Caco-2 (cell line): ENCODE measurements at regions not wholly inside any gene's neighbourhood (a gene's known extent, or its start where the extent isn't known, plus 50 kb on each side); places are given as distances from the start of the nearest gene placed in this dataset.
A peak's percentile ranks its signal among the peaks of the same experiment; 100 is the strongest.

Experiments used
- BruUV-seq: library from RNA; stranded (reverse); fragments of 400-500 nt; replicated peaks from 2 replicates; lab custom pipeline; 2021; lab: Mats Ljungman, UMichigan
- CTCF ChIA-PET: fragments of 300-600 bp; sonication (Branson Sonifier 250); formaldehyde crosslinking; loops from one replicate; lab custom pipeline; 2022; ENCODE audit warnings: antibody characterized with exemption; lab: Charles Lee
- POLR2A ChIA-PET: fragments of 300-600 bp; sonication (Branson Sonifier 250); formaldehyde crosslinking; loops from one replicate; lab custom pipeline; 2022; ENCODE audit warnings: antibody characterized with exemption; lab: Charles Lee
- DNase-seq, 2 experiments: peaks; one replicate each; pipeline versions ENCODE4 v3.0.0 to v3.0.0-alpha.2; 2020 to 2022
- H3K27me3 ChIP-seq: replicated peaks from 2 replicates; pipeline ENCODE4 v1.6.0; 2011; ENCODE audit warnings: low read length; ENCODE audit not compliant: control insufficient read depth, insufficient read depth
- H3K36me3 ChIP-seq: 2 replicates; pipeline ENCODE4 v1.5.1; 2011; ENCODE audit warnings: low read length; ENCODE audit not compliant: control insufficient read depth, insufficient read depth
- H3K4me1 ChIP-seq: fragments of 250-450 bp; sonication (Bioruptor Pico); 2 replicates; pipeline ENCODE4 v1.5.1; 2020; ENCODE audit warnings: mild to moderate bottlenecking
- H3K4me3 ChIP-seq: 2 replicates; pipeline ENCODE4 v1.5.1; 2011; ENCODE audit warnings: low read depth, mild to moderate bottlenecking, control low read depth, low read length
- H3K9me3 ChIP-seq: fragments of 250-450 bp; sonication (Bioruptor Pico); 2 replicates; pipeline ENCODE4 v1.5.1; 2020; ENCODE audit warnings: mild to moderate bottlenecking, moderate library complexity
- H3K27ac Mint-ChIP-seq: one replicate; pipeline ENCODE4 v1.8.0; 2022; ENCODE audit warnings: mixed read lengths; ENCODE audit not compliant: unreplicated experiment
- H3K27me3 Mint-ChIP-seq: one replicate; pipeline ENCODE4 v1.8.0; 2022; ENCODE audit warnings: mixed read lengths; ENCODE audit not compliant: insufficient read depth, unreplicated experiment
- H3K36me3 Mint-ChIP-seq: one replicate; pipeline ENCODE4 v1.8.0; 2022; ENCODE audit warnings: mild to moderate bottlenecking, mixed read lengths; ENCODE audit not compliant: insufficient read depth, unreplicated experiment
- H3K4me1 Mint-ChIP-seq: one replicate; pipeline ENCODE4 v1.8.0; 2022; ENCODE audit warnings: low read depth, mixed read lengths; ENCODE audit not compliant: unreplicated experiment
- H3K4me3 Mint-ChIP-seq: one replicate; pipeline ENCODE4 v1.8.0; 2022; ENCODE audit warnings: mild to moderate bottlenecking, moderate library complexity, mixed read lengths; ENCODE audit not compliant: unreplicated experiment
- H3K9me3 Mint-ChIP-seq: one replicate; pipeline ENCODE4 v1.8.0; 2022; ENCODE audit warnings: mixed read lengths; ENCODE audit not compliant: unreplicated experiment
- intact Hi-C: fragments of 100-400 bp; cut with micrococcal nuclease; formaldehyde crosslinking; loops from one replicate; pipeline ENCODE4 v1.10.0; 2022; ENCODE audit not compliant: unreplicated experiment
- TF ChIP-seq, protein P1 (sequence below), 2 experiments: fragments of 200-600 bp in 1 of 2; IDR thresholded peaks; 1 replicate in 1 of 2; 2 replicates in 1 of 2; pipeline versions ENCODE4 v1.5.1 to v1.8.0; 2011 to 2022; ENCODE audit warnings: antibody characterized with exemption in 1 of 2, control low read depth in 1 of 2, inconsistent platforms in 1 of 2, low read depth in 1 of 2, low read length in 1 of 2, mild to moderate bottlenecking in 1 of 2, moderate library complexity in 1 of 2; ENCODE audit not compliant: insufficient read depth in 1 of 2, severe bottlenecking in 1 of 2, unreplicated experiment in 1 of 2

GRCh38 chr3:72178463-72179106 is 393.6 kb upstream of the PROK2 start:
- no peak overlapping the region for H3K4me3 ChIP-seq
- intact Hi-C loops = no loop called here

GRCh38 chr3:72177075-72178050 is 392.4 kb upstream of the PROK2 start:
- no peak for DNase-seq
- H3K9me3 Mint-ChIP-seq = no peaks in the 10 kb centered on the region
- peak overlapping the region; percentile 38 for H3K27ac Mint-ChIP-seq
- Histone ChIP-seq H3K4me1 (no peaks in the 10 kb centered on the region), H3K36me3 (no peaks in the 10 kb centered on the region), H3K9me3 (no peaks in the 10 kb centered on the region), H3K27me3 (no peaks in the 10 kb centered on the region), H3K4me3 (no peak overlapping the region)
- intact Hi-C loops = no loop called here
- peaks cover 2% of the 10 kb centered on the region for H3K27me3 Mint-ChIP-seq
- H3K36me3 Mint-ChIP-seq = no peaks in the 10 kb centered on the region
- ChIA-PET POLR2A (no interaction called here), CTCF (no interaction called here)
- TF ChIP-seq, protein P1, sequence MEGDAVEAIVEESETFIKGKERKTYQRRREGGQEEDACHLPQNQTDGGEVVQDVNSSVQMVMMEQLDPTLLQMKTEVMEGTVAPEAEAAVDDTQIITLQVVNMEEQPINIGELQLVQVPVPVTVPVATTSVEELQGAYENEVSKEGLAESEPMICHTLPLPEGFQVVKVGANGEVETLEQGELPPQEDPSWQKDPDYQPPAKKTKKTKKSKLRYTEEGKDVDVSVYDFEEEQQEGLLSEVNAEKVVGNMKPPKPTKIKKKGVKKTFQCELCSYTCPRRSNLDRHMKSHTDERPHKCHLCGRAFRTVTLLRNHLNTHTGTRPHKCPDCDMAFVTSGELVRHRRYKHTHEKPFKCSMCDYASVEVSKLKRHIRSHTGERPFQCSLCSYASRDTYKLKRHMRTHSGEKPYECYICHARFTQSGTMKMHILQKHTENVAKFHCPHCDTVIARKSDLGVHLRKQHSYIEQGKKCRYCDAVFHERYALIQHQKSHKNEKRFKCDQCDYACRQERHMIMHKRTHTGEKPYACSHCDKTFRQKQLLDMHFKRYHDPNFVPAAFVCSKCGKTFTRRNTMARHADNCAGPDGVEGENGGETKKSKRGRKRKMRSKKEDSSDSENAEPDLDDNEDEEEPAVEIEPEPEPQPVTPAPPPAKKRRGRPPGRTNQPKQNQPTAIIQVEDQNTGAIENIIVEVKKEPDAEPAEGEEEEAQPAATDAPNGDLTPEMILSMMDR (IDR thresholded peaks at IDR 0.05; ENCODE audit: insufficient read depth in 1 of 2, low read depth in 1 of 2, low read length in 1 of 2, severe bottlenecking in 1 of 2, unreplicated experiment in 1 of 2) = no peak
- BruUV-seq = no TSS peak
- H3K4me3 Mint-ChIP-seq = no peak overlapping the region
- H3K4me1 Mint-ChIP-seq = no peaks in the 10 kb centered on the region

More at GRCh38 chr3:72178463-72179106, 393.6 kb upstream of the PROK2 start:
- Mint-ChIP-seq H3K9me3 (no peaks in the 10 kb centered on the region), H3K27me3 (peaks cover 4% of the 10 kb centered on the region), H3K36me3 (no peaks in the 10 kb centered on the region), H3K4me3 (no peak overlapping the region), H3K4me1 (no peaks in the 10 kb centered on the region), H3K27ac (no peak overlapping the region)
- no TSS peak for BruUV-seq
- Histone ChIP-seq H3K9me3 (no peaks in the 10 kb centered on the region), H3K4me1 (no peaks in the 10 kb centered on the region), H3K27me3 (no peaks in the 10 kb centered on the region), H3K36me3 (no peaks in the 10 kb centered on the region)
- ChIA-PET POLR2A (no interaction called here), CTCF (no interaction called here)
- DNase-seq = no peak
- TF ChIP-seq, protein P1 (IDR thresholded peaks at IDR 0.05; ENCODE audit: insufficient read depth in 1 of 2, low read depth in 1 of 2, low read length in 1 of 2, severe bottlenecking in 1 of 2, unreplicated experiment in 1 of 2) = no peak

DNA sequence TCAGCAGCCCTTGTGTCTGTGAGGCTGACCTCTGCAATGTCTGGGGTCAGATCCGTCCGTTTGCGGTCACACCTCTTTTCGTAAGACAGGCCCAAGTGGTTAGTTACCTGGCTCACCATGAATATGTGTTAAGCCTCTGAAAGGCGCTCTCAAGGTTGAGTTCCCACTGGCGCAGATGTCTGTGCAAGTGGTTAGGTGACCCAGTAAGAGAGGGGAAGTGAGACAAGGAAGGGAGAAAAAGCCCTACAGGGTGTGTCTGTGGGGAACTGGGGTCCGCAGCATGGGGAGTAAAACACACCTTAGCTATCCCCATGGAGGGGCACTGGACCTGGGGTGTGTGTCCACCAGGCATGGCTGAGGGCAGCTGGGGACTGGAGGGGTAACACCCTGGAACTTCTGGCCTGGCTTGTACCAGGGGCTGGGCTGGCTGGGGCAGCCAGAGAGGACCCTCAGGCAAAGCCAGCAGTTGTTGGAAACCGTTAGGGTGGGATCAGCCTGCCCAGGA is 391.6 kb upstream of the PROK2 start:
- Histone ChIP-seq H3K36me3 (no peaks in the 10 kb centered on the region), H3K27me3 (no peaks in the 10 kb centered on the region), H3K9me3 (no peaks in the 10 kb centered on the region), H3K4me1 (no peaks in the 10 kb centered on the region), H3K4me3 (no peak overlapping the region)
- TF ChIP-seq, protein P1 (IDR thresholded peaks at IDR 0.05; ENCODE audit: insufficient read depth in 1 of 2, low read depth in 1 of 2, low read length in 1 of 2, severe bottlenecking in 1 of 2, unreplicated experiment in 1 of 2) = no peak
- Mint-ChIP-seq H3K36me3 (no peaks in the 10 kb centered on the region), H3K4me3 (no peak overlapping the region), H3K4me1 (no peaks in the 10 kb centered on the region), H3K27ac (peak overlapping the region; percentile 38), H3K27me3 (no peaks in the 10 kb centered on the region), H3K9me3 (no peaks in the 10 kb centered on the region)
- ChIA-PET POLR2A (no interaction called here), CTCF (no interaction called here)
- DNase-seq = no peak
- BruUV-seq = no TSS peak
- intact Hi-C loops = no loop called here
